DOHH2 (cell line): ENCODE measurements at regions not wholly inside any gene's neighbourhood (a gene's known extent, or its start where the extent isn't known, plus 50 kb on each side); places are given as distances from the start of the nearest gene placed in this dataset.
A peak's percentile ranks its signal among the peaks of the same experiment; 100 is the strongest.

Experiments used
- H3F3A ChIP-seq: fragments of 200-600 bp; sonication (generic), shearing (Covaris generic); 2 replicates; pipeline ENCODE4 v1.6.0; 2016; ENCODE audit warnings: antibody characterized with exemption, mild to moderate bottlenecking; ENCODE audit not compliant: control insufficient read depth, insufficient read depth
- H3K27ac ChIP-seq: fragments of 200-600 bp; sonication (generic); 2 replicates; pipeline ENCODE4 v1.5.1; 2014; ENCODE audit warnings: low read depth, mild to moderate bottlenecking, low read length, moderate library complexity
- H3K27me3 ChIP-seq: fragments of 200-600 bp; sonication (generic); 2 replicates; pipeline ENCODE4 v1.6.1; 2014; ENCODE audit warnings: mild to moderate bottlenecking, low read length, mixed read lengths; ENCODE audit not compliant: control insufficient read depth
- H3K36me3 ChIP-seq: fragments of 200-600 bp; sonication (generic); 2 replicates; pipeline ENCODE4 v1.6.1; 2014; ENCODE audit warnings: mild to moderate bottlenecking, low read length, moderate library complexity, mixed read lengths; ENCODE audit not compliant: control insufficient read depth
- H3K4me1 ChIP-seq: fragments of 200-600 bp; sonication (generic); 2 replicates; pipeline ENCODE4 v1.6.1; 2014; ENCODE audit warnings: mild to moderate bottlenecking, low read length, mixed read lengths; ENCODE audit not compliant: control insufficient read depth
- H3K4me2 ChIP-seq: fragments of 200-600 bp; sonication (generic); 2 replicates; pipeline ENCODE4 v1.6.0; 2014; ENCODE audit warnings: mild to moderate bottlenecking, low read length, moderate library complexity
- H3K4me3 ChIP-seq: fragments of 200-600 bp; sonication (generic); 2 replicates; pipeline ENCODE4 v1.5.1; 2014; ENCODE audit warnings: mild to moderate bottlenecking, low read length, mixed read lengths
- H3K79me2 ChIP-seq: fragments of 200-600 bp; sonication (generic); 2 replicates; pipeline ENCODE4 v1.6.1; 2014; ENCODE audit warnings: mild to moderate bottlenecking, low read length, mixed read lengths; ENCODE audit not compliant: control insufficient read depth
- H3K9me2 ChIP-seq: fragments of 200-600 bp; sonication (generic); replicated peaks from 2 replicates; pipeline ENCODE4 v1.6.1; 2014; ENCODE audit warnings: mild to moderate bottlenecking, low read length, mixed read lengths; ENCODE audit not compliant: control insufficient read depth
- H3K9me3 ChIP-seq: fragments of 200-600 bp; sonication (generic); 2 replicates; pipeline ENCODE4 v1.6.1; 2014; ENCODE audit warnings: antibody characterized with exemption, low read length, mixed read lengths; ENCODE audit not compliant: control insufficient read depth, insufficient read depth
- H4K20me1 ChIP-seq: fragments of 200-600 bp; sonication (generic); 2 replicates; pipeline ENCODE4 v1.6.0; 2014; ENCODE audit warnings: low read depth, mild to moderate bottlenecking, antibody characterized with exemption, low read length, moderate library complexity; ENCODE audit not compliant: control insufficient read depth, insufficient read depth
- EZH2phosphoT487 ChIP-seq: fragments of 200-600 bp; sonication (generic); IDR thresholded peaks from 2 replicates; pipeline ENCODE4 v1.6.1; 2017; ENCODE audit warnings: borderline replicate concordance, mild to moderate bottlenecking, antibody characterized with exemption, low read length, moderate library complexity, mixed read lengths
- TF ChIP-seq, protein P1 (sequence below): fragments of 200-600 bp; sonication (generic); IDR thresholded peaks from one replicate; pipeline ENCODE4 v1.5.1; 2014; ENCODE audit warnings: antibody characterized with exemption, mild to moderate bottlenecking, low read depth, low read length; ENCODE audit not compliant: poor library complexity, severe bottlenecking

DNA sequence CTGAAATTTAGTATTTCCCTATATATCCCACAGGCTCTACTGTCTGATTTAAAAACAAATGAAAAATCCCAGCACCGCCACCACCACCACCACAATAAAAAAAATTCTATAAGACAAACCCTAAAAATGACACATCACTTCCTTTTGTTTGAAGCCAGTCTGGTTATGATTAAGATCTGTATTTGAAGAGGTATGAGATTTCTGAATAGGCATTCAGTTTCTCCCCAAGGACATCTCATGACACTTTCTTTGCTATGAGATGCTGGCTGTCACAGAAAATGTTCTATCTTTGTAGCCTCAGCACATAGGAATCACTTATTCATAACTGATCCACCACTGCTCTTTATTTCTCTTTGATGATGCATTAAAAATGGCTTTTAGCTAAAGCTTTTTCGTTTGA, 1071.0 kb downstream of the SLC6A15 start:
- Histone ChIP-seq H3K27ac (no peak overlapping the region), H3K4me3 (no peak overlapping the region), H3K79me2 (no peaks in the 10 kb centered on the region), H3F3A (no peaks in the 10 kb centered on the region), H3K9me2 (no peaks in the 10 kb centered on the region), H3K27me3 (no peaks in the 10 kb centered on the region), H4K20me1 (no peaks in the 10 kb centered on the region), H3K4me1 (no peaks in the 10 kb centered on the region), H3K36me3 (no peaks in the 10 kb centered on the region), H3K9me3 (no peaks in the 10 kb centered on the region), H3K4me2 (no peak overlapping the region)
- TF ChIP-seq EZH2phosphoT487: no peak
- TF ChIP-seq, protein P1, sequence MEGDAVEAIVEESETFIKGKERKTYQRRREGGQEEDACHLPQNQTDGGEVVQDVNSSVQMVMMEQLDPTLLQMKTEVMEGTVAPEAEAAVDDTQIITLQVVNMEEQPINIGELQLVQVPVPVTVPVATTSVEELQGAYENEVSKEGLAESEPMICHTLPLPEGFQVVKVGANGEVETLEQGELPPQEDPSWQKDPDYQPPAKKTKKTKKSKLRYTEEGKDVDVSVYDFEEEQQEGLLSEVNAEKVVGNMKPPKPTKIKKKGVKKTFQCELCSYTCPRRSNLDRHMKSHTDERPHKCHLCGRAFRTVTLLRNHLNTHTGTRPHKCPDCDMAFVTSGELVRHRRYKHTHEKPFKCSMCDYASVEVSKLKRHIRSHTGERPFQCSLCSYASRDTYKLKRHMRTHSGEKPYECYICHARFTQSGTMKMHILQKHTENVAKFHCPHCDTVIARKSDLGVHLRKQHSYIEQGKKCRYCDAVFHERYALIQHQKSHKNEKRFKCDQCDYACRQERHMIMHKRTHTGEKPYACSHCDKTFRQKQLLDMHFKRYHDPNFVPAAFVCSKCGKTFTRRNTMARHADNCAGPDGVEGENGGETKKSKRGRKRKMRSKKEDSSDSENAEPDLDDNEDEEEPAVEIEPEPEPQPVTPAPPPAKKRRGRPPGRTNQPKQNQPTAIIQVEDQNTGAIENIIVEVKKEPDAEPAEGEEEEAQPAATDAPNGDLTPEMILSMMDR: no peak

DNA sequence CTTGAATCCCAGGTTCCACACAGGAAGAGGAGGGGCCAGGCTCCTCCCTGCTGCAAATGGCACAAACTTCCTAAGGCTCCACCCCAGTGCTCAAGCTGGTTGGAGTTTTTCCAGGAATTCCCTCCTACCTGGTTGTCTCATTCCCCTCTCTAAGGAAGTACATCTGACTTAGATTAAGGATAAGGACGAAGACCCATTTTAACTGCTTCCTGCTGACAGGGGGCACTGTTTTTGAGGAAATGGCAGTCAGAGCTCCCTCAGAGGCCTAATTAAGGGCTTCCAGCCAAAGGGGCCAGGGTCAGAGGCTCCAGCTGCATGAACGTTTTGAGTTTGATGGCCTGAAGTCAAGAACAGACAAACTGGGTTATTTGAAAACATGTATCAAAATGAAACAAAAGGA, 1084.7 kb downstream of the SLC6A15 start:
- Histone ChIP-seq H3K36me3 (no peaks in the 10 kb centered on the region), H3K9me2 (no peaks in the 10 kb centered on the region), H3K27ac (no peak overlapping the region), H3F3A (no peaks in the 10 kb centered on the region), H3K4me2 (no peak overlapping the region), H4K20me1 (no peaks in the 10 kb centered on the region), H3K9me3 (no peaks in the 10 kb centered on the region), H3K4me1 (no peaks in the 10 kb centered on the region), H3K4me3 (no peak overlapping the region), H3K79me2 (no peaks in the 10 kb centered on the region), H3K27me3 (no peaks in the 10 kb centered on the region)
- no peak for TF ChIP-seq EZH2phosphoT487
- TF ChIP-seq, protein P1: no peak

DNA sequence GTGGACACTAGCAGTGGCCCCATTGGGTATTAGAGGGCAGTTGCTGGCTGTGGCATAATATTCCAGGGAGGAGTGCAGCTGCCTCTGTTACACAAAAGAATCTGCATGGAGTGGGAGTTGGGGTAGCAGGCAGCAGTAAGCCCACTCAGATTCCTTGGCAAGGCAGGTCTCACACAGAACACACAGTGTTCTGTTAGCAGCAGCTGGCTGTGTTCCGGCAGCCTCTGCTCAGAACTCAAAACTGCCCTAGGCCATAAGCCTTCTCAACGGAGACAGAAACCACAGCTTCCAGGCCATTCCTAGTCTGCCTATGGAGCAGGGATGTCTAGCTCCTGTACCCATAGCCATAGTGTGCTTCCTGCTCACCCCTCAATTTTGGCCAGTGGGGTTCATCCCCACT, 1085.4 kb downstream of the SLC6A15 start:
- Histone ChIP-seq H3K36me3 (no peaks in the 10 kb centered on the region), H3K9me2 (no peaks in the 10 kb centered on the region), H3K9me3 (no peaks in the 10 kb centered on the region), H3F3A (no peaks in the 10 kb centered on the region), H3K4me3 (no peak overlapping the region), H3K27ac (no peak overlapping the region), H3K4me2 (no peak overlapping the region), H3K4me1 (no peaks in the 10 kb centered on the region), H4K20me1 (no peaks in the 10 kb centered on the region), H3K27me3 (no peaks in the 10 kb centered on the region), H3K79me2 (no peaks in the 10 kb centered on the region)
- no peak for TF ChIP-seq EZH2phosphoT487
- TF ChIP-seq, protein P1: no peak

DNA sequence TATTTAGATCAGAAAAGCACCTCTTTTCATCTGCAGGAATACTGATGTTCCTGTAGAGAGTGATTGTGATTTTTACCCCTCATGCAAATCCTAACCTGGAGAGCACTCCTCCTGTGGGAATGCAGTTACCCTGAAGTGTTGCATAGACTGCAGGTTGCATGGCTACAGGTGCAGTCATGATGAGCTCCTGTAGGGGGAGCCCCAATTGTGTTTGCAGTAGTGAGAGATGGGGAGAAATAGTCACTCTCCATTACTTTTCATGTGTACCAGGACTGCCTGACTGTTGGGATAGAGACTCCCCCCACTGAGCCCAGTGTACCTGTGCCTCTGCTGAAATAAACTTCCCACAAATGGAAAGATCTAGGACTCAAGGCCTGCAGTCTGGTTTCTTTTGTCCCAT, 1086.5 kb downstream of the SLC6A15 start:
- H3K9me3 ChIP-seq: no peaks in the 10 kb centered on the region
- H3K4me2 ChIP-seq: no peak overlapping the region
- H3K36me3 ChIP-seq: no peaks in the 10 kb centered on the region
- H3K27me3 ChIP-seq: no peaks in the 10 kb centered on the region
- no peaks in the 10 kb centered on the region for H3K4me1 ChIP-seq
- H4K20me1 ChIP-seq: no peaks in the 10 kb centered on the region
- H3K9me2 ChIP-seq: no peaks in the 10 kb centered on the region
- H3K79me2 ChIP-seq: no peaks in the 10 kb centered on the region
- no peak overlapping the region for H3K27ac ChIP-seq
- H3K4me3 ChIP-seq: no peak overlapping the region
- no peaks in the 10 kb centered on the region for H3F3A ChIP-seq
- TF ChIP-seq, protein P1: peak; percentile 85
- no peak for TF ChIP-seq EZH2phosphoT487
